HuH-7 (cell line): ENCODE measurements at regions not wholly inside any gene's neighbourhood (a gene's known extent, or its start where the extent isn't known, plus 50 kb on each side); places are given as distances from the start of the nearest gene placed in this dataset.
A peak's percentile ranks its signal among the peaks of the same experiment; 100 is the strongest.

Source experiments
- DNase-seq: peaks from one replicate; pipeline ENCODE4 v3.0.0; 2011; ENCODE audit warnings: low spot score

GRCh38 chr18:24894880-24895279 lies 434.4 kb downstream of the HRH4 start:
- no peak for DNase-seq

GRCh38 chr18:24897461-24897860 lies 437.0 kb downstream of the HRH4 start:
- no peak for DNase-seq

- no peak for DNase-seq
These were observed 441.7 kb downstream of the ZNF521 start for GRCh38 chr18:24910221-24910620.

GRCh38 chr18:24913507-24914170 lies 438.3 kb downstream of the ZNF521 start:
- no peak for DNase-seq

GRCh38 chr18:24914171-24914525 lies 437.8 kb downstream of the ZNF521 start:
- no peak for DNase-seq

GRCh38 chr18:24914685-24915084 lies 437.3 kb downstream of the ZNF521 start:
- no peak for DNase-seq

GRCh38 chr18:24915547-24915946 lies 436.4 kb downstream of the ZNF521 start:
- DNase-seq: no peak

GRCh38 chr18:24917767-24918166 lies 434.2 kb downstream of the ZNF521 start:
- DNase-seq: no peak

GRCh38 chr18:24918257-24918656 lies 433.7 kb downstream of the ZNF521 start:
- no peak for DNase-seq

GRCh38 chr18:24919181-24919797 lies 432.7 kb downstream of the ZNF521 start:
- no peak for DNase-seq

GRCh38 chr18:24922491-24922890 lies 429.5 kb downstream of the ZNF521 start:
- no peak for DNase-seq

GRCh38 chr18:24923138-24923537 lies 428.8 kb downstream of the ZNF521 start:
- DNase-seq: no peak

- DNase-seq: no peak
These were observed 427.8 kb downstream of the ZNF521 start for GRCh38 chr18:24924066-24924716.

- DNase-seq: peak; percentile 6
These were observed 425.3 kb downstream of the ZNF521 start for GRCh38 chr18:24926649-24927048.

- DNase-seq: no peak
These were observed 423.6 kb downstream of the ZNF521 start for GRCh38 chr18:24928301-24928878.

- no peak for DNase-seq
These were observed 421.5 kb downstream of the ZNF521 start for GRCh38 chr18:24930478-24930877.

- no peak for DNase-seq
These were observed 421.0 kb downstream of the ZNF521 start for GRCh38 chr18:24930971-24931370.

GRCh38 chr18:24933345-24933744 lies 418.6 kb downstream of the ZNF521 start:
- DNase-seq: no peak

- DNase-seq: no peak
These were observed 417.6 kb downstream of the ZNF521 start for GRCh38 chr18:24934258-24934932.

- no peak for DNase-seq
These were observed 417.0 kb downstream of the ZNF521 start for GRCh38 chr18:24935008-24935407.

- DNase-seq: no peak
These were observed 416.1 kb downstream of the ZNF521 start for GRCh38 chr18:24935896-24936295.

- DNase-seq: no peak
These were observed 415.3 kb downstream of the ZNF521 start for GRCh38 chr18:24936691-24937090.
